B cell (primary cell): ENCODE measurements at regions not wholly inside any gene's neighbourhood (a gene's known extent, or its start where the extent isn't known, plus 50 kb on each side); places are given as distances from the start of the nearest gene placed in this dataset.

Source experiments
- ATAC-seq: fragments of 200-7000 bp; cut with Tn5 transposase; one replicate; pipeline ENCODE4 v1.10.0; 2021; ENCODE audit warnings: low read depth, mild to moderate bottlenecking, moderate number of reproducible peaks, moderate library complexity
- CTCF ChIA-PET: fragments of 350-600 bp; sonication (Branson Sonifier 250); formaldehyde crosslinking; loops from one replicate; lab custom pipeline; 2021; ENCODE audit warnings: antibody characterized with exemption, inconsistent platforms; lab: Charles Lee
- POLR2A ChIA-PET: fragments of 350-600 bp; sonication (Branson Sonifier 250); formaldehyde crosslinking; loops from one replicate; lab custom pipeline; 2021; ENCODE audit warnings: antibody characterized with exemption; lab: Charles Lee
- DNase-seq: peaks from one replicate; pipeline ENCODE4 v3.0.0; 2013
- H2AFZ ChIP-seq: 2 replicates; pipeline ENCODE4 v1.6.1; 2012; ENCODE audit warnings: mild to moderate bottlenecking, low read depth, low read length; ENCODE audit not compliant: insufficient read depth, poor library complexity, severe bottlenecking
- H3K27ac ChIP-seq, 2 donors: 1 replicate in 1 of 2; 2 replicates in 1 of 2; pipeline ENCODE4 v1.5.1; 2012 to 2013; ENCODE audit warnings: low read length in 2 of 2, mild to moderate bottlenecking in 2 of 2, moderate library complexity in 1 of 2
- H3K27me3 ChIP-seq, 4 experiments: fragments of 200-600 bp in 1 of 4; sonication (generic) in 1 of 4; replicated peaks in 1 of 4; 1 replicate in 2 of 4; 2 replicates in 2 of 4; pipeline versions ENCODE4 v1.6.1 to v1.7.0; 2013 to 2016; ENCODE audit warnings: low read length in 3 of 4, mild to moderate bottlenecking in 2 of 4, mixed read lengths in 1 of 4, moderate library complexity in 1 of 4; ENCODE audit not compliant: insufficient read depth in 4 of 4, control insufficient read depth in 3 of 4; ENCODE audit errors: control extremely low read depth in 1 of 4
- H3K36me3 ChIP-seq, 2 experiments: replicated peaks in 1 of 2; 1 replicate in 1 of 2; 2 replicates in 1 of 2; pipeline versions ENCODE4 v1.6.1 to v1.7.1; 2013; ENCODE audit warnings: low read length in 1 of 2; ENCODE audit not compliant: insufficient read depth in 2 of 2, control insufficient read depth in 1 of 2; ENCODE audit errors: control extremely low read depth in 1 of 2, extremely low read depth in 1 of 2
- H3K4me1 ChIP-seq, 2 donors: fragments of 200-600 bp in 1 of 2; sonication (generic) in 1 of 2; 1 replicate in 1 of 2; 2 replicates in 1 of 2; pipeline versions ENCODE4 v1.5.1 to v1.6.1; 2013 to 2017; ENCODE audit warnings: low read length in 2 of 2; ENCODE audit not compliant: control insufficient read depth in 2 of 2, insufficient read depth in 2 of 2
- H3K4me2 ChIP-seq: replicated peaks from 2 replicates; pipeline ENCODE3; 2012; ENCODE audit warnings: mild to moderate bottlenecking, low read depth, low read length; ENCODE audit not compliant: poor library complexity, severe bottlenecking
- H3K4me3 ChIP-seq, 5 experiments: fragments of 200-600 bp in 1 of 5; sonication (generic) in 1 of 5; 1 replicate in 3 of 5; 2 replicates in 2 of 5; pipeline versions ENCODE4 v1.5.1 to v1.7.0; 2011 to 2016; ENCODE audit warnings: low read length in 4 of 5, mild to moderate bottlenecking in 4 of 5, low read depth in 2 of 5, control low read depth in 1 of 5, moderate library complexity in 1 of 5; ENCODE audit not compliant: insufficient read depth in 1 of 5; ENCODE audit errors: control extremely low read depth in 1 of 5, extremely low read depth in 1 of 5
- H3K79me2 ChIP-seq: fragments of 200-600 bp; sonication (generic); one replicate; pipeline ENCODE4 v1.6.0; 2016; ENCODE audit warnings: low read length; ENCODE audit not compliant: control insufficient read depth, insufficient read depth
- H3K9ac ChIP-seq: fragments of 200-600 bp; sonication (generic); 2 replicates; pipeline ENCODE4 v1.6.1; 2017; ENCODE audit warnings: mild to moderate bottlenecking, low read length, moderate library complexity
- H3K9me3 ChIP-seq, 3 donors: one replicate each; pipeline versions ENCODE4 v1.6.1 to v1.7.1; 2013; ENCODE audit warnings: low read length in 2 of 3; ENCODE audit not compliant: control insufficient read depth in 2 of 3, insufficient read depth in 1 of 3; ENCODE audit errors: control extremely low read depth in 1 of 3
- H4K20me1 ChIP-seq: 2 replicates; pipeline ENCODE4 v1.6.0; 2012; ENCODE audit warnings: mild to moderate bottlenecking, low read length; ENCODE audit not compliant: insufficient read depth, control insufficient read depth, poor library complexity, severe bottlenecking
- H3K27ac Mint-ChIP-seq: one replicate; pipeline ENCODE4 v1.8.0; 2021; ENCODE audit warnings: mixed read lengths
- H3K27me3 Mint-ChIP-seq: one replicate; pipeline ENCODE4 v1.8.0; 2021; ENCODE audit warnings: mixed read lengths
- H3K4me1 Mint-ChIP-seq: one replicate; pipeline ENCODE4 v1.8.0; 2021; ENCODE audit warnings: mixed read lengths
- H3K4me3 Mint-ChIP-seq: one replicate; pipeline ENCODE4 v1.8.0; 2021; ENCODE audit warnings: mixed read lengths
- H3K9me3 Mint-ChIP-seq: one replicate; pipeline ENCODE4 v1.8.0; 2022; ENCODE audit warnings: mixed read lengths; ENCODE audit not compliant: insufficient read depth
- CTCF ChIP-seq: fragments of 200-600 bp; IDR thresholded peaks from one replicate; pipeline ENCODE4 v1.8.0; 2022; ENCODE audit warnings: antibody characterized with exemption, mild to moderate bottlenecking
- EZH2 ChIP-seq: IDR thresholded peaks from 2 replicates; pipeline ENCODE4 v1.6.1; 2012; ENCODE audit warnings: borderline replicate concordance, low read depth, mild to moderate bottlenecking, moderate library complexity, low read length; ENCODE audit not compliant: insufficient read depth, poor library complexity, severe bottlenecking
- WGBS: methylation state at CpG from one replicate; pipeline ENCODE4 v1.1.5; 2013; ENCODE audit warnings: missing lambda C conversion rate; ENCODE audit not compliant: insufficient coverage; 5-methylcytosine and 5-hydroxymethylcytosine counted together
- intact Hi-C: fragments of 100-400 bp; cut with micrococcal nuclease; formaldehyde crosslinking; loops from one replicate; pipeline ENCODE4 v1.10.0; 2022

- no peaks in the 10 kb centered on the region for H3K27me3 ChIP-seq
- no peak overlapping the region for H3K9ac ChIP-seq
- H3K9me3 ChIP-seq = no peaks in the 10 kb centered on the region
- TF ChIP-seq CTCF = no peak
- no peak for TF ChIP-seq EZH2
- Mint-ChIP-seq H3K4me3 (no peak overlapping the region), H3K27me3 (peaks cover 3% of the 10 kb centered on the region), H3K27ac (no peak overlapping the region), H3K4me1 (no peaks in the 10 kb centered on the region), H3K9me3 (no peaks in the 10 kb centered on the region)
- H2AFZ ChIP-seq = no peak overlapping the region
- intact Hi-C loops = no loop called here
- ChIA-PET POLR2A (no interaction called here), CTCF (no interaction called here)
- H3K36me3 ChIP-seq = no peaks in the 10 kb centered on the region
- ATAC-seq (no peak), DNase-seq (no peak)
- no peaks in the 10 kb centered on the region for H3K4me1 ChIP-seq
- no peak overlapping the region for H3K27ac ChIP-seq
- no peaks in the 10 kb centered on the region for H3K79me2 ChIP-seq
- H3K4me2 ChIP-seq = no peak overlapping the region
- H4K20me1 ChIP-seq = no peaks in the 10 kb centered on the region
- no peak overlapping the region for H3K4me3 ChIP-seq
Measured at GRCh38 chr3:31013843-31014242, 119.4 kb upstream of the GADL1 start.

GRCh38 chr3:31014317-31015040 lies 120.0 kb upstream of the GADL1 start:
- Histone ChIP-seq H3K4me2 (no peak overlapping the region), H3K27me3 (no peaks in the 10 kb centered on the region), H3K4me3 (no peak overlapping the region), H2AFZ (no peak overlapping the region), H3K36me3 (no peaks in the 10 kb centered on the region), H3K79me2 (no peaks in the 10 kb centered on the region), H3K4me1 (no peaks in the 10 kb centered on the region), H3K9me3 (no peaks in the 10 kb centered on the region), H4K20me1 (no peaks in the 10 kb centered on the region), H3K27ac (no peak overlapping the region), H3K9ac (no peak overlapping the region)
- no peaks in the 10 kb centered on the region for H3K4me1 Mint-ChIP-seq
- WGBS = 90% methylated on average over 5 of the region's 8 CpGs
- TF ChIP-seq EZH2 (no peak), CTCF (no peak)
- ATAC-seq (no peak), DNase-seq (no peak)
- H3K27ac Mint-ChIP-seq = no peak overlapping the region
- intact Hi-C loops = no loop called here
- CTCF ChIA-PET = no interaction called here
- POLR2A ChIA-PET = no interaction called here
- H3K27me3 Mint-ChIP-seq = no peaks in the 10 kb centered on the region
- no peaks in the 10 kb centered on the region for H3K9me3 Mint-ChIP-seq
- no peak overlapping the region for H3K4me3 Mint-ChIP-seq
